OCI-LY3 (cell line): ENCODE measurements at regions not wholly inside any gene's neighbourhood (a gene's known extent, or its start where the extent isn't known, plus 50 kb on each side); places are given as distances from the start of the nearest gene placed in this dataset.

ENCODE experiments used
- H2AFZ ChIP-seq: fragments of 200-600, 300-600 bp; shearing (Covaris generic); 2 replicates; pipeline ENCODE4 v1.6.0; 2014; ENCODE audit warnings: antibody characterized with exemption, low read depth, low read length
- H3K27ac ChIP-seq: fragments of 200-600, 300-600 bp; sonication (generic); 2 replicates; pipeline ENCODE4 v1.5.1; 2014; ENCODE audit warnings: mild to moderate bottlenecking, low read length, moderate library complexity, mixed read lengths
- H3K27me3 ChIP-seq: fragments of 200-600, 300-600 bp; sonication (generic); 2 replicates; pipeline ENCODE4 v1.6.1; 2014; ENCODE audit warnings: low read depth, low read length, mixed read lengths
- H3K36me3 ChIP-seq: fragments of 200-600, 300-600 bp; sonication (generic); replicated peaks from 2 replicates; pipeline ENCODE3; 2014; ENCODE audit warnings: low read depth, low read length, mixed read lengths
- H3K4me1 ChIP-seq: fragments of 300-600, 200-600 bp; sonication (generic); 2 replicates; pipeline ENCODE4 v1.6.1; 2014; ENCODE audit warnings: low read length, mixed read lengths
- H3K4me2 ChIP-seq: fragments of 200-600, 300-600 bp; sonication (generic); 2 replicates; pipeline ENCODE4 v1.6.1; 2014; ENCODE audit warnings: low read length, mixed read lengths
- H3K4me3 ChIP-seq: fragments of 300-600, 200-600 bp; sonication (generic); 2 replicates; pipeline ENCODE4 v1.5.1; 2014; ENCODE audit warnings: antibody characterized with exemption, mild to moderate bottlenecking, low read length, moderate library complexity
- H3K79me2 ChIP-seq: fragments of 300-600, 200-600 bp; shearing (Covaris generic); 2 replicates; pipeline ENCODE4 v1.6.1; 2014; ENCODE audit warnings: mild to moderate bottlenecking, low read length, mixed read lengths
- H3K9ac ChIP-seq: fragments of 300-600, 200-600 bp; shearing (Covaris generic); 2 replicates; pipeline ENCODE4 v1.6.0; 2014; ENCODE audit warnings: mild to moderate bottlenecking, low read length, moderate library complexity
- H3K9me3 ChIP-seq: fragments of 200-600, 300-600 bp; shearing (Covaris generic); 2 replicates; pipeline ENCODE4 v1.6.1; 2014; ENCODE audit warnings: low read length, mixed read lengths; ENCODE audit not compliant: insufficient read depth
- H4K20me1 ChIP-seq: fragments of 200-600, 300-600 bp; sonication (generic); 2 replicates; pipeline ENCODE4 v1.6.1; 2016; ENCODE audit warnings: low read length, mixed read lengths; ENCODE audit not compliant: insufficient read depth
- CTCF ChIP-seq: fragments of 200-600, 300-600 bp; sonication (generic); IDR thresholded peaks from 2 replicates; pipeline ENCODE4 v1.5.1; 2014; ENCODE audit warnings: antibody characterized with exemption, low read length, low read depth
- EZH2phosphoT487 ChIP-seq: fragments of 200-600 bp; shearing (Covaris generic); IDR thresholded peaks from 2 replicates; pipeline ENCODE4 v1.6.1; 2018; ENCODE audit warnings: antibody characterized with exemption, mixed run types, low read depth

- Histone ChIP-seq H3K4me2 (no peak overlapping the region), H3K27ac (no peak overlapping the region), H3K4me3 (no peak overlapping the region), H3K9me3 (no peaks in the 10 kb centered on the region), H3K79me2 (no peaks in the 10 kb centered on the region), H2AFZ (no peak overlapping the region), H3K9ac (no peak overlapping the region), H3K36me3 (no peaks in the 10 kb centered on the region), H3K27me3 (no peaks in the 10 kb centered on the region), H3K4me1 (no peaks in the 10 kb centered on the region), H4K20me1 (no peaks in the 10 kb centered on the region)
- TF ChIP-seq CTCF (no peak), EZH2phosphoT487 (no peak)
These were observed 318.6 kb upstream of the FAT1 start for GRCh38 chr4:187042251-187042650.

GRCh38 chr4:187046471-187046870, 322.8 kb upstream of the FAT1 start:
- no peak for TF ChIP-seq CTCF
- TF ChIP-seq EZH2phosphoT487, result no peak
- Histone ChIP-seq H3K79me2 (no peaks in the 10 kb centered on the region), H4K20me1 (no peaks in the 10 kb centered on the region), H3K9me3 (no peaks in the 10 kb centered on the region), H3K4me2 (no peak overlapping the region), H3K4me1 (no peaks in the 10 kb centered on the region), H2AFZ (no peak overlapping the region), H3K27ac (no peak overlapping the region), H3K4me3 (no peak overlapping the region), H3K36me3 (no peaks in the 10 kb centered on the region), H3K9ac (no peak overlapping the region), H3K27me3 (no peaks in the 10 kb centered on the region)

- H3K36me3 ChIP-seq, result no peaks in the 10 kb centered on the region
- H3K4me1 ChIP-seq, result no peaks in the 10 kb centered on the region
- no peak overlapping the region for H3K27ac ChIP-seq
- no peak overlapping the region for H3K4me2 ChIP-seq
- TF ChIP-seq EZH2phosphoT487, result no peak
- TF ChIP-seq CTCF, result no peak
- no peaks in the 10 kb centered on the region for H3K9me3 ChIP-seq
- H3K9ac ChIP-seq, result no peak overlapping the region
- H3K79me2 ChIP-seq, result no peaks in the 10 kb centered on the region
- no peak overlapping the region for H2AFZ ChIP-seq
- H4K20me1 ChIP-seq, result no peaks in the 10 kb centered on the region
- H3K27me3 ChIP-seq, result no peaks in the 10 kb centered on the region
- H3K4me3 ChIP-seq, result no peak overlapping the region
These were observed 335.4 kb upstream of the FAT1 start for GRCh38 chr4:187059021-187059420.

GRCh38 chr4:187059895-187060294, 336.2 kb upstream of the FAT1 start:
- Histone ChIP-seq H2AFZ (no peak overlapping the region), H3K4me1 (no peaks in the 10 kb centered on the region), H3K79me2 (no peaks in the 10 kb centered on the region), H3K4me2 (no peak overlapping the region), H3K9ac (no peak overlapping the region), H3K9me3 (no peaks in the 10 kb centered on the region), H4K20me1 (no peaks in the 10 kb centered on the region), H3K4me3 (no peak overlapping the region), H3K27ac (no peak overlapping the region), H3K36me3 (no peaks in the 10 kb centered on the region), H3K27me3 (no peaks in the 10 kb centered on the region)
- TF ChIP-seq EZH2phosphoT487 (no peak), CTCF (no peak)
